Glutamatergic neuron (in vitro differentiated cells): ENCODE measurements at regions not wholly inside any gene's neighbourhood (a gene's known extent, or its start where the extent isn't known, plus 50 kb on each side); places are given as distances from the start of the nearest gene placed in this dataset.

Source experiments
- DNase-seq: peaks from one replicate; pipeline ENCODE4 v3.0.0; 2022
- H3K27ac Mint-ChIP-seq: one replicate; pipeline ENCODE4 v1.8.0; 2020; ENCODE audit warnings: mild to moderate bottlenecking, mixed read lengths, inconsistent platforms; ENCODE audit not compliant: unreplicated experiment
- H3K27me3 Mint-ChIP-seq: one replicate; pipeline ENCODE4 v1.8.0; 2020; ENCODE audit warnings: mild to moderate bottlenecking, moderate library complexity, mixed read lengths, inconsistent platforms; ENCODE audit not compliant: unreplicated experiment
- H3K36me3 Mint-ChIP-seq: one replicate; pipeline ENCODE4 v1.8.0; 2020; ENCODE audit warnings: mild to moderate bottlenecking, mixed read lengths, inconsistent platforms; ENCODE audit not compliant: unreplicated experiment
- H3K4me1 Mint-ChIP-seq: one replicate; pipeline ENCODE4 v1.8.0; 2020; ENCODE audit warnings: mild to moderate bottlenecking, low read depth, mixed read lengths, inconsistent platforms; ENCODE audit not compliant: unreplicated experiment
- H3K4me3 Mint-ChIP-seq: one replicate; pipeline ENCODE4 v1.8.0; 2020; ENCODE audit warnings: mild to moderate bottlenecking, mixed read lengths, inconsistent platforms; ENCODE audit not compliant: unreplicated experiment
- H3K9me3 Mint-ChIP-seq: one replicate; pipeline ENCODE4 v1.8.0; 2020; ENCODE audit warnings: mild to moderate bottlenecking, moderate library complexity, mixed read lengths, inconsistent platforms; ENCODE audit not compliant: unreplicated experiment
- CTCF ChIP-seq: fragments of 200-600 bp; sonication (generic); IDR thresholded peaks from one replicate; pipeline ENCODE4 v1.5.0; 2021; ENCODE audit not compliant: partially characterized antibody, unreplicated experiment

GRCh38 chr4:77488882-77489281 is 116.7 kb upstream of the CXCL13 start:
- Mint-ChIP-seq H3K4me1 (no peaks in the 10 kb centered on the region), H3K9me3 (peaks cover 1% of the 10 kb centered on the region), H3K27me3 (no peaks in the 10 kb centered on the region), H3K36me3 (no peaks in the 10 kb centered on the region), H3K27ac (no peak overlapping the region), H3K4me3 (no peak overlapping the region)
- no peak for DNase-seq
- no peak for TF ChIP-seq CTCF

GRCh38 chr4:77493120-77493752 is 112.4 kb upstream of the CXCL13 start:
- Mint-ChIP-seq H3K27ac (no peak overlapping the region), H3K4me1 (no peaks in the 10 kb centered on the region), H3K9me3 (peaks cover 1% of the 10 kb centered on the region), H3K4me3 (no peak overlapping the region), H3K36me3 (peaks cover 6% of the 10 kb centered on the region), H3K27me3 (no peaks in the 10 kb centered on the region)
- no peak for TF ChIP-seq CTCF
- no peak for DNase-seq

- no peak for DNase-seq
- no peaks in the 10 kb centered on the region for H3K9me3 Mint-ChIP-seq
- no peaks in the 10 kb centered on the region for H3K4me1 Mint-ChIP-seq
- H3K27ac Mint-ChIP-seq, result no peak overlapping the region
- H3K4me3 Mint-ChIP-seq, result no peak overlapping the region
- TF ChIP-seq CTCF, result no peak
- no peaks in the 10 kb centered on the region for H3K27me3 Mint-ChIP-seq
- H3K36me3 Mint-ChIP-seq, result peaks cover 6% of the 10 kb centered on the region
These were observed 111.6 kb upstream of the CXCL13 start for GRCh38 chr4:77493829-77494551.

GRCh38 chr4:77496457-77496856 is 109.2 kb upstream of the CXCL13 start:
- Mint-ChIP-seq H3K27ac (no peak overlapping the region), H3K4me3 (no peak overlapping the region), H3K27me3 (no peaks in the 10 kb centered on the region), H3K9me3 (no peaks in the 10 kb centered on the region), H3K36me3 (peaks cover 6% of the 10 kb centered on the region), H3K4me1 (no peaks in the 10 kb centered on the region)
- DNase-seq, result no peak
- no peak for TF ChIP-seq CTCF

GRCh38 chr4:77500801-77501200 is 104.8 kb upstream of the CXCL13 start:
- H3K36me3 Mint-ChIP-seq, result no peaks in the 10 kb centered on the region
- no peak for TF ChIP-seq CTCF
- no peak overlapping the region for H3K4me3 Mint-ChIP-seq
- no peak overlapping the region for H3K27ac Mint-ChIP-seq
- no peak for DNase-seq
- no peaks in the 10 kb centered on the region for H3K27me3 Mint-ChIP-seq
- no peaks in the 10 kb centered on the region for H3K9me3 Mint-ChIP-seq
- H3K4me1 Mint-ChIP-seq, result no peaks in the 10 kb centered on the region
